Dedifferentiated amniotic fluid mesenchymal stem cell (primary cell): ENCODE measurements at regions not wholly inside any gene's neighbourhood (a gene's known extent, or its start where the extent isn't known, plus 50 kb on each side); places are given as distances from the start of the nearest gene placed in this dataset.

Experiments
- DNase-seq: peaks from one replicate; pipeline ENCODE4 v3.0.0-alpha.2; 2016; ENCODE audit errors: extremely low spot score

DNA sequence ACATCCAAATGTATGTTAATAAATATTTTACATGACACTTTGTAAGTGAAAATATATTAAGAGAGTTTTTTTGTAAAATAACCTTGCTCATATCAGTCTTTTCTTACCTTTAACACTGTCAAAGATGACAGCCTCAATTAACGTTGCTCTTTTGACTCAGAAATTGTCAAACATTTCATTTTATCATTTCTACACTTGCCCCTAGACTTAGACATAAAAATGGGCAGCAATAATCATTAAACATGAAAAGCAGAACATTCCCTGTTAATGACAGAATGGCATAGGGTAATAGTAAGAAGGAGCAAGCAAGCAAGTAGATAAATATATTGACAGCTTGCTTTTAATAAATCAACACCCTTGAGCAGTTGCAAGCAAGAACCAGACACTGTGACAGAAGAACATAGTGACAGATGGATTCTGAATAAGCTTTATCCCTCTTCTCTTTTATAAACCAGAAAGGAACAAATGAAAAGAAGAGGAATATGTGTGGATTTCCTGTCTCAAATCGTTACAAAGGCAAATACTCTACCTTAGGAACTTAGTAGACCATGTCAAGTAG is 796.0 kb upstream of the CHD1 start:
- no peak for DNase-seq

DNA sequence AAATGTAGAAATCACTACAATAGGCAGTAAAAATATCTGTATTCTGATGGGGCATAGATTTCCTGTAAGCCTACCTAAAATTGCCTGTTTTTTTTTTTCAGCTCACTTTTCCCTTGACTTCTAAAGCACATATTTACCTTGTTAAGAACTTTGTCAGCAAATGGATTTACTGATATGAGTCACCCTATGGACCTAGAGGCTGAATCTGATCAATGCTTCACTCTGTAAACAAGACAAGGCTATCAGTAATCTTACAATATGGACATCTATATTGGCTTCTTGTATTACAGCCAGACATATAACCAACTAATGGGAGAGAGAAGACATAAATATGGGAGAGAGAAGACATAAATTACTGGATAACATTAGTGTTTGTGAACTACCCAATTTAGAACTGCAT is 792.7 kb upstream of the CHD1 start:
- no peak for DNase-seq

DNA sequence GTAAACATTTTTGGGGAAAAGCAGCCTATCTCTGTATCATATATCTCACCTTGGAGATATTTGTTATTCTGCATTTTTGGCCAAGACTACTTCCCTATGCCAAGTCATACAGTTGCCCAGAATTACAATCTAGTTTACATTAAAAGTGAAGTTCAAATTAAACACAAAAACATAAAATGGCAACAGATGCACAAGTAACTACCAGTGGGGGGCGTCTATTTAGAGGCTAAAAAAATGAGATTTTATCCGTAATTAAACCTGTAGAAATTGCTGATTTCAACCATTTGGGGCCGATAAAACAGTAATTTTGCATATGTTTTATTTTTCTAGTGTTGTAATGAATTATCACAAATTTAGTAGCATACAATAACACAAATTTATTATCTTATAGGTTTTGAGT is 787.1 kb upstream of the CHD1 start:
- no peak for DNase-seq

DNA sequence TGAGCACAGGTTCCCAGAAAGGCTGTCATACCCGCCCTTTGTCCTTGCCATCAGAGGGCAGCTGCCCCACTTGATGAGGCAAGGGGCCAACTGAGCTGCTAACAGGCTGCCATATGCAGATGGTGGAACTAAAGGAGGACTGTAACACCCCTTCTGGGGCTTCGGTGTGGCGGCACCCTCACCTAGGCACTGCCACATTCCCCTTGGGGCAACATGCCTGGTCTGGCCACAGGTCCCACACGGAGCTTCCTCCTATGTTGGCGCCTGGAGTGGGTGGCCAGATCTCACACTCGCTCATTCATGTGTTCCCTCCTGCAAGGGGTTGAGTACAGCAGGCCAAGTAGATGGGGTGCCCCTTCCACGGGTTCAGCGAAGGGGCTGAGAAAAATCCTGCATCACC is 777.4 kb upstream of the CHD1 start:
- no peak for DNase-seq

GRCh38 chr5:99702565-99702964 is 773.8 kb upstream of the CHD1 start:
- no peak for DNase-seq

DNA sequence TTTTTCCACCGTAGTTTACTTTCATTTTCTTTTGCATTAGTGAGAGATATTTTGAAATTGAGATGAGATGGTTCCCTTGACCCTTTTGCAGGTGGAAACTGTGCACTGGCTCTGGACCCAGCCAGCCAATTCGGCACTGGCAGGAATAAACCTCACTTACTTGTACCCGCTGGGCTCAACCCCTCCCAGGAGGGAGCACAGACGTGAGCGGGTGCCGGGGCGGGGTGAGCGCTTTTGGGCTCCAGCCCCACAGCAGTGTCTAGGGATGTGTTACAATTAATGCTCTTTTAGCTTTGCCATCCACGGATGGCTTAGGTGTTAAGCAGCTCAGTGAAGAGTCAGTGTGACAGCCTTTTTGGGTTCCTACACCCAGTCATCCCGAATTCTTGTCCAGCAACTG is 766.1 kb upstream of the CHD1 start:
- DNase-seq, result no peak

DNA sequence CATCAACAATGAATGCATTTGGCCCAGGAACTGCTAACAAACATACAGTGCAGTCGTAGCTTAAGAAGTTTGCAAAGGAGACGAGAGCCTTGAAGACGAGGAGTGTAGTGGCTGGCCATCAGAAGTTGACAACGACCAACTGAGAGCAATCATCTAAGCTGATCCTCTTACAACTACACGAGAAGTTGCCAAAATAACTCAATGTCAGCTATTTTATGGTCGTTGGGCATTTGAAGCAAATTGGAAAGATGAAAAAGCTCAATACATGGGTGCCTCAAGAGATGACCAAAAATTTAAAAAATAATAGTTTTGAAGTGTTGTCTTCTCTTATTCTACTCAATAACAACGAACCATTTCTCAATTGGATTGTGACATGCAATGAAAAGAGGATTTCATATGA is 757.7 kb upstream of the CHD1 start:
- no peak for DNase-seq

DNA sequence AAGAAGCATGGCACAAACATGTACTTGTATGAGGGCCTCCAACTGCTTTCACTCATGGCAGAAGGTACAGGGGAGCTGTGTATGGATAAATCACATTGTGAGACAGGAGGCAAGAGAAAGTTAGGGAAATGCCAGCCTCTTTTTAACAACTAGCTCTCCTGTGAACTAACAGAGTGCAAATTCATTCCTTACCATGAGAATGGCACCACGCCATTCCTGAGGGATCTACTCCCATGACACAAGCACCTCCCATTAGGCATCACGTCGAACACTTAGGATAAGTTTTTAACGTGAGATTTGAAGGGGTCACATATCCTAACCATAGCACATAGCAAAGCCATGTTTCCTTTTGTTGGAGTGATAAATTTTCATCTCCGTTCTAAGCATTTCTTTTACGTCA is 747.2 kb upstream of the CHD1 start:
- no peak for DNase-seq

GRCh38 chr5:99674101-99674500 is 745.3 kb upstream of the CHD1 start:
- DNase-seq, result no peak

- DNase-seq, result no peak
Observed at GRCh38 chr5:99664972-99665371, 736.2 kb upstream of the CHD1 start.

DNA sequence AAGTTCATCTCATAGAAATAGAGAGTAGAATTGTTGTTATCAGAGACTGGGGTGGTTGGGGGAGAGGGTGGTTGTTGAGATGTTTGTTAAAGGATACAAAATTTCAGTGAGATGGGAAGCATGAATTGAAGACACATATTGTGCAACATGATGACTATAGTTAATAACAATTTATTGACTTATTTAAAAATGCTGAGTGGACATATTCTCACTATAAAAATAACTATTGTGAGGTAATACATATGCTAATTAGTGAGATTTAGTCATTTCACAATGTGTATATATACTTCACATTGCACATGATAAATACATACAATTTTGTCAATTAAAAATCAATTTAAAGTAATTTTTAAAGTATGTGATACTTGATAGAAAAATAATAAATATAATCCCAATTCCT is 722.5 kb upstream of the CHD1 start:
- DNase-seq, result no peak

DNA sequence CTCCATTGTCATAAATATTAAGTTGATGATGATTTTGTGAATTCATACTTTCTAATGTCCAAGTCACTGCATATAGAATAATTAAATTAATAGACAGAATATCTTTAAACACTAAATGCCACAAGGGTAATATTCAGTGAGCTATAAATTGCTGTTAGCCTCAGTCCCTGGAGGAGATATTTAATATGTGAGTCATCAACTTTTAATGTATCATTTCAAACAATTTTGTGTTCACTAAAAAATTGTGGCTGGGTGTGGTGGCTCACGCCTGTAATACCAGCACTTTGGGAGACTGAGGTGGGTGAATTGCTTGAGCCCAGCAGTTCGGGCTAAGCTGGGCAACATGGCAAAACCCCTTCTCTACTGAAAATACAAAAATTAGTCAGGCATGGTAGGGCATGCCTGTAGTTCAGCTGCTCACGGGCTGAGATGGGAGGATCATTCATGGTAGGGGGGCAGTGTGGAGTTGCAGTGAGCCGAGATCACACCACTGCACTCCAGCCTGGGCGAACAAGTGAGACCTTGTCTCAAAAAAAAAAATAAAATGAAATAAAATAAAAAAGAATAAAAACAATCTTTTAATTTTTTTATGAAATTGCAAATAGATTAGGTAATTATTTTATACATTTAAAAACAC is 717.3 kb upstream of the CHD1 start:
- DNase-seq, result no peak

GRCh38 chr5:99644822-99645221 is 716.0 kb upstream of the CHD1 start:
- no peak for DNase-seq

GRCh38 chr5:99640646-99641045 is 711.8 kb upstream of the CHD1 start:
- no peak for DNase-seq

GRCh38 chr5:99639905-99640304 is 711.1 kb upstream of the CHD1 start:
- DNase-seq, result no peak

- no peak for DNase-seq
Observed at GRCh38 chr5:99636663-99637062, 707.9 kb upstream of the CHD1 start.

- no peak for DNase-seq
Observed at GRCh38 chr5:99621772-99622681, 693.2 kb upstream of the CHD1 start.

DNA sequence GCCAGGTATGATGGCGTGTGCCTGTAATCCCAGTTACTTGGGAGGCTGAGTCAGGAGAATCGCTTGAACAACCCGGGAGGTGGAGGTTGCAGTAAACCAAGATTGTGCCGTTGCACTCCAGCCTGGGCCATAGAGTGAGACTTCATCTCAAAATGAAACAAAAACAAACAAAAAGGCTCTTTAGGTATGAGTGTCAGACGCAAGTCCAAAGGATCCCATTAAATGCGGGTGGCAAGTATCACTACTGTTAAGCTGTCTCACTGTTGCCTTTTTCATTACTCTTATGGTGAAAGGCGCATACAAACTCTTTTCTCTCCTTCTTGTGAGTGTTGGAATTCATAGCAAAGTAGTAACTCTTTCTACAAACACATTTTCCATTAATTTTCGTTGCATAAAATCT is 688.5 kb upstream of the CHD1 start:
- DNase-seq, result no peak

- DNase-seq, result no peak
Observed at GRCh38 chr5:99614888-99615287, 686.1 kb upstream of the CHD1 start.

DNA sequence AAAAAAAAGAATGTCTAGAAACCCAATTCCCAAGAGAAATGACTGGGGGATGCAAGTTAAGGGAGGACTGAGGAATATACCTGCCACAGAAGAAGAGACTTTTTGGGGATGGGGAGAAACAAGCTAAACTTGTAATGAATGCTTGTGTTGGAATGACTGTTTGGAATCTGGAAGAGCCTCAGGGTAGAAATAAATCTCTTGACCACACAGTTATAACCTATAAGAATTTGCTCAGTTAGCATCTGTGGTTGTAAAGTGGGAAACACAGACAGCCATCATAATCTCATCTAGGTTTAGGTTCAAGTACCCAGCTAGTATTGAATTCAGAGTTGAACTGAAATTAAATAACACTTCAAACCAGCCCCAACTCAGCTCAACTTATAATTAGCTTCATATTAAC is 678.3 kb upstream of the CHD1 start:
- DNase-seq, result no peak

DNA sequence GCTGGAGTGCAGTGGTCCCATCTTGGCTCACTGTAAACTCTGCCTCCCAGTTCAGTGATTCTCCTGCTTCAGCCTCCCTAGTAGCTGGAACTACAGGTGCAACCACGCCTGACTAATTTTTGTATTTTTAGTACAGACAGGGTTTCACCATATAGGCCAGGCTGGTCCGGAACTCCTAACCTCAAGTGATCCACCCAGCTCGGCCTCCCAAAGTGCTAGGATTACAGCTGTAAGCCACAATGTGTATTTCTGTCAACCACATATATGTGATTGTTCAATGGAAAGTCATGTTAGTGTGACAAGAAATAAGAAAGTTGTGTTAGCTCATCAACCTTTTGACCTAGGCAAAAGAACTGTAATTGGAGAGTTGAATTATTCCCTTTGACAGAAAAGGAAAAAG is 677.1 kb upstream of the CHD1 start:
- DNase-seq, result no peak

DNA sequence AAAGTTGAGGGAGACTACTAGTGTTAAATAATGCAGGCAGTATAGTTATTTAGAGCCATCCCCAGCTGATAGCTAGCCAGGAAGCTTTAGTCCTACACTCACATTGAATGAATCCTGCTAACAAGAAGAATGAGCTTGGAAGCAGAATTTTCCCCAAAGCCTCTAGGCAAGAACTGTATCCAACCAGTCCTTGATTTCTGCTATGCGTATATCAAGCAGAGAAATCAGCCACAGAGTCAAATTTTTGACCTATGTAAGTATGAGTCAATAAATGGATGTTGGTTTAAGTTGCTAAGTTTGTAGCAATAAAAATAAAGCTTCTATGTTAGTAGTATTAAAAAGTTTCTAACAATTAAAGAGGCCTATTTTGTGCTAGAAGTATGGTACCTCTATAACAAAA is 672.1 kb upstream of the CHD1 start:
- no peak for DNase-seq

DNA sequence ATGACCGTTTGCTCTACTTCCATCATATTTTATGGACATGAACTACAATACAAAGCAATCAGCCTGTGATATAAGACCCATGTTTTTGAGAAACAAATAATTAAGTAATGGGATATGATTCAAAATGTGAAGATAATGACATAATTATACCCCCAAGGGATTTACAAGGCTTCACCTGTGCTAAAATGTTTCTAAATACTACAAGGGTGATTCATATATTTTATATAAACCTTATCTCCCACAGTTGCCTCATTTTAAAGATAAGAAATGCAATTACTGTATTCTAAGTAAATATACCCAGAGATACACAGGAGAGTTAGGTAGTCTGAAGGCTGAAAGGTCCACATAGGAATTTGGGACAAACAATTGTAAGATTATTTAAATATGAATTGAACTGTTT is 662.0 kb upstream of the CHD1 start:
- no peak for DNase-seq
